HFFc6 (cell line): ENCODE measurements at regions not wholly inside any gene's neighbourhood (a gene's known extent, or its start where the extent isn't known, plus 50 kb on each side); places are given as distances from the start of the nearest gene placed in this dataset.

Source experiments
- DNase-seq: peaks from one replicate; pipeline ENCODE4 v3.0.0-alpha.2; 2018
- H3K27ac Mint-ChIP-seq: 2 replicates; pipeline ENCODE4 v1.8.0; 2020; ENCODE audit warnings: mild to moderate bottlenecking, mixed read lengths
- H3K27me3 Mint-ChIP-seq: 2 replicates; pipeline ENCODE4 v1.8.0; 2021; ENCODE audit warnings: mild to moderate bottlenecking, moderate library complexity, mixed read lengths; ENCODE audit not compliant: insufficient read depth
- H3K36me3 Mint-ChIP-seq: 2 replicates; pipeline ENCODE4 v1.8.0; 2021; ENCODE audit warnings: low read depth, mixed read lengths
- H3K4me1 Mint-ChIP-seq: 2 replicates; pipeline ENCODE4 v1.8.0; 2020; ENCODE audit warnings: low read depth, mixed read lengths
- H3K4me3 Mint-ChIP-seq: 2 replicates; pipeline ENCODE4 v1.8.0; 2020; ENCODE audit warnings: mild to moderate bottlenecking, moderate library complexity, mixed read lengths
- H3K9me3 Mint-ChIP-seq: 2 replicates; pipeline ENCODE4 v1.8.0; 2020; ENCODE audit warnings: mild to moderate bottlenecking, mixed read lengths
- CTCF ChIP-seq: fragments of 200-600 bp; sonication (generic); IDR thresholded peaks from 2 replicates; pipeline ENCODE4 v1.5.0; 2021; ENCODE audit warnings: antibody characterized with exemption, mild to moderate bottlenecking

- H3K9me3 Mint-ChIP-seq, result peaks cover 64% of the 10 kb centered on the region
- H3K27me3 Mint-ChIP-seq, result no peaks in the 10 kb centered on the region
- H3K4me1 Mint-ChIP-seq, result no peaks in the 10 kb centered on the region
- H3K27ac Mint-ChIP-seq, result no peak overlapping the region
- peaks cover 10% of the 10 kb centered on the region for H3K36me3 Mint-ChIP-seq
- no peak for DNase-seq
- TF ChIP-seq CTCF, result no peak
- no peak overlapping the region for H3K4me3 Mint-ChIP-seq
These were observed 695.8 kb downstream of the TYW1 start for GRCh38 chr7:67692425-67692824.

GRCh38 chr7:67696124-67696523 is 699.5 kb downstream of the TYW1 start:
- TF ChIP-seq CTCF, result no peak
- no peaks in the 10 kb centered on the region for H3K4me1 Mint-ChIP-seq
- H3K9me3 Mint-ChIP-seq, result peaks cover 74% of the 10 kb centered on the region
- no peaks in the 10 kb centered on the region for H3K27me3 Mint-ChIP-seq
- peaks cover 6% of the 10 kb centered on the region; the same call in 1 of the 2 replicates for H3K36me3 Mint-ChIP-seq
- H3K27ac Mint-ChIP-seq, result no peak overlapping the region
- H3K4me3 Mint-ChIP-seq, result no peak overlapping the region
- DNase-seq, result no peak

- Mint-ChIP-seq H3K4me3 (no peak overlapping the region), H3K4me1 (no peaks in the 10 kb centered on the region), H3K27me3 (no peaks in the 10 kb centered on the region), H3K36me3 (peaks cover 6% of the 10 kb centered on the region; the same call in 1 of the 2 replicates), H3K27ac (no peak overlapping the region), H3K9me3 (peaks cover 76% of the 10 kb centered on the region)
- TF ChIP-seq CTCF, result no peak
- DNase-seq, result no peak
These were observed 700.2 kb downstream of the TYW1 start for GRCh38 chr7:67696878-67697277.

- Mint-ChIP-seq H3K27ac (no peak overlapping the region), H3K4me1 (no peaks in the 10 kb centered on the region), H3K27me3 (no peaks in the 10 kb centered on the region), H3K36me3 (peaks cover 6% of the 10 kb centered on the region; the same call in 1 of the 2 replicates), H3K4me3 (no peak overlapping the region), H3K9me3 (peaks cover 70% of the 10 kb centered on the region)
- DNase-seq, result no peak
- TF ChIP-seq CTCF, result no peak
These were observed 701.7 kb downstream of the TYW1 start for GRCh38 chr7:67698354-67698753.

GRCh38 chr7:67705850-67706249 is 709.2 kb downstream of the TYW1 start:
- Mint-ChIP-seq H3K9me3 (peaks cover 61% of the 10 kb centered on the region), H3K4me3 (no peak overlapping the region), H3K36me3 (no peaks in the 10 kb centered on the region; the same call in 1 of the 2 replicates), H3K4me1 (no peaks in the 10 kb centered on the region), H3K27ac (no peak overlapping the region), H3K27me3 (peaks cover 1% of the 10 kb centered on the region; the same call in 1 of the 2 replicates)
- TF ChIP-seq CTCF, result no peak
- DNase-seq, result no peak

GRCh38 chr7:67711706-67712105 is 715.1 kb downstream of the TYW1 start:
- Mint-ChIP-seq H3K4me3 (no peak overlapping the region), H3K9me3 (peaks cover 49% of the 10 kb centered on the region)

More at GRCh38 chr7:67711706-67712105, 715.1 kb downstream of the TYW1 start:
- TF ChIP-seq CTCF, result no peak
- DNase-seq, result no peak
- H3K4me1 Mint-ChIP-seq, result no peaks in the 10 kb centered on the region
- peaks cover under 1% of the 10 kb centered on the region; the same call in 1 of the 2 replicates for H3K27me3 Mint-ChIP-seq
- no peaks in the 10 kb centered on the region; the same call in none of the 2 replicates for H3K36me3 Mint-ChIP-seq
- H3K27ac Mint-ChIP-seq, result no peak overlapping the region
